ENCODE measurements at regions not wholly inside any gene's neighbourhood (a gene's known extent, or its start where the extent isn't known, plus 50 kb on each side); places are given as distances from the start of the nearest gene placed in this dataset.
A peak's percentile ranks its signal among the peaks of the same experiment; 100 is the strongest.

- no peak for DNase-seq (ENCODE audit: low read depth in 4 of 4, low spot score in 2 of 4)
Observed at GRCh38 chr22:47943729-47944700, 1181.6 kb downstream of the TBC1D22A start.

- no peak for DNase-seq (ENCODE audit: low read depth in 4 of 4, low spot score in 2 of 4)
Observed at GRCh38 chr22:47940211-47940610, 1177.8 kb downstream of the TBC1D22A start.

DNA sequence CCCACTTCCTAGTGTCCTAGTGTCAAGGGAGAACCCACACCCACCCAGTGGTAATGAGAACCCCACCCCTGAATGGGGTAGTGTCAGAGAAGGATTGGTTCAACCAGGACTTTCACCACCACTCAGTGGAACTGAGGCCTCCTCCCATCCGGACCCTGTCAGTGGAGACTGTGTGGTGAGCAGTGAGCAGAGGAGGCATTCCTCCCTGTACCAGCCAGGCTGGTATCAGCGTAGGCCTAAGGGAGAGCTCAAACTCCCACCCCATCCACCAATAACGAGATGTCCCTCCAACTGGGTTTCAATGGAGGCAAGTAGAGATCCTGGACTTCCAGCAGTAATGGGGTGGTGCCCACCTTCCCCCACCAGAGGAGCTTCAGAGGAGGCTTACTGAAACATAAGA is 1171.4 kb downstream of the TBC1D22A start:
- DNase-seq (ENCODE audit: low read depth in 4 of 4, low spot score in 2 of 4), result no peak

DNA sequence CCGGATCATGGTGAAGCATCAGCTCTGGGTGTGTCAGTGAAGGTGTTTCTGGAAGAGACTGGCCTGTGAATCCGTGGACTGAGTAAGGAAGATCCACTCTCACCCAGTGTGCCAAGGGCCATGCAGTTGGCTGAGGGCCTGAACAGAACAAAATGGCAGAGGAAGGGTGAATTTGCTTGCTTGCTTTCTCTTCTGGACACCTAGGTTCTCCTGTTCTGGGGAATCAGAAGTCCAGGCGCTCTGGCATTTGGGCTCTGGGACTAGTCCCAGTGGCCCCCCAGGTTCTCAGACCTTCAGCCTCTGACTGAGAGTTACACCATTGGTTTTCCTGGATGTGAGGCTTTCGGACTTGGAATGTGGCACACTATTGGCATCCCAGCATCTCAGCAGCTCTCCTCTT is 1170.8 kb downstream of the TBC1D22A start:
- no peak for DNase-seq (ENCODE audit: low read depth in 4 of 4, low spot score in 2 of 4)

DNA sequence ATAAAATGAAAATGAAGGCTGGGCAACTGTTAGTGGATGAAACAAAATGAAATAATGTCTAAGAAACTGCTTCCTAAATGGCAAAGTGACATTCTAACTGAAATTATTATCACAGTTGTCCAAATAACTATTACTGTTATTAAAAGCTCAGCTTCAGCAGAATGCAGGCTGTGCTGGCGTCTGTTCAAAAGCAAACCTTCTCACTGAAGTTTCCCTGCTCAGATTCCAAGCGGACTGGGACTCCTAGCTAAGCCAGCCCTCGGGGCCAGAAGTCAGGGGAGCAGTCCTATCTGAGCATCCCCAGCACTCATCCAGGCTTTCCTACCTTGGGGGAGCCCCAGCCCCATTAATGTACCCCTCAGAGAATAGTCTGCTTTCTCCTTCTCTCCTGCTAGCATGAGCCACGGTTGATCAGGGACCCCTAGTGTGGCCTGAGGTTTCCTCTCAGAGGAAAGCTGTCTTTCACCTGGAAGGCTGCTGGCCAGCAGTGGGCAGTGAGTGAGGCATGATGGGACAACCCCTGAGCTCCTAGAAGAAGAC is 1167.3 kb downstream of the TBC1D22A start:
- no peak for DNase-seq (ENCODE audit: low read depth in 4 of 4, low spot score in 2 of 4)

DNA sequence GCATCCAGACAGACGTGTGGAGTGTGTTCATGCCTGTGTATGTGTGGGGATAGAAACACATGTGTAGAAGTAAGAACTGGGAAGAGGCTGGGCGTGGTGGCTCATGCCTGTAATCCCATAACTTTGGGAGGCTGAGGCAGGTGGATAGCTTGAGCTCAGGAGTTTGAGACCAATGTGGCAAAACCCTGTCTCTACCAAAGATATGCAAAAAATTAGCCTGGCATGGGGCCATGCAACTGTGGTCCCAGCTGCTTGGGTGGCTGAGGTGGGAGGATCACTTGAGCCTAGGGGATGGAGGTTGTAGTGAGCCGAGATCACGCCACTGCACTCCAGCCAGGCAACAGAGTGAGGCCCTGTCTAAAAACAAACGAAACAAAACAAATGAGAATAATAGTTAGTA is 1166.6 kb downstream of the TBC1D22A start:
- no peak for DNase-seq (ENCODE audit: low read depth in 4 of 4, low spot score in 2 of 4)

DNA sequence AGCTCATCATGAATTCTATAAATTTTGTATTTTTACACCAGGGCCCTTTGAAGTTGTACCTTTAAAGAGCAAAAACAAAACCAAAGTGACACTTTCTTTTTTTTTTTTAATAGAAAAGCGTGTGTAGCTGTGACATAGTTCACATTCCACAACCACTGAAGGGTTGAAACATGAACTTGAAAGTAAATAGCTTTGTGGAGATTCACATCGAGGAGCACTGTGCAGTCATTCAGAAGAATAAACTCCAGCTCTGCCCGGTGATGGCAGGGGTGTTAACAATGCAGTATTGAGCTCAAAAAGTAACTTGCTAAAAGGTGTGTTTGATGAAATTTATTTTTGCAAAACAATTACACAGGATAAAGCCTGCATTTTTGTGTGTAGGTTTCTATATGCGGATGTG is 1166.2 kb downstream of the TBC1D22A start:
- peak in 1 of 4 donors; percentile 45 for DNase-seq (ENCODE audit: low read depth in 4 of 4, low spot score in 2 of 4)

GRCh38 chr22:47927648-47928210 is 1165.3 kb downstream of the TBC1D22A start:
- DNase-seq (ENCODE audit: low read depth in 4 of 4, low spot score in 2 of 4), result no peak

DNA sequence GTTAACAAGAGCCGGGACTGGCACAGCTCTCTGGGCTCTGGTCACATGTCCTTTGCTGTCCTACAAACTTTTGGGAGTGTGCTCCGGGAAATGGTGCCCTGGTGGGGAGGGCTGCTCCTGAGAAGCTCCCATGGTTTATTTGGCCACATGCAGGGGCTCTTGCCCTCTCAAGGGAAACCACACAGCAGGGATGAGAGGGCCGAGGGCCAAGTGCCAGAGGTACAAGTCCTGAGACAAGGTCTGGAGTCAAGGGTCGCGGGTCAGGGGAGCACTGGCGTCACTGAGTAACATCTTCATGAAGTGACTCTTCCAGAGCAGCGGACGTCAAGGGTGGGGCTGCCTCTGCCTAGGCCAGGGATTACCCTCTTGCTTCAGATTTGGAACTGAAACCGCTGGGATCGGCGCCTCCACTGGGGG is 1160.6 kb downstream of the TBC1D22A start:
- DNase-seq (ENCODE audit: low read depth in 4 of 4, low spot score in 2 of 4), result no peak

DNA sequence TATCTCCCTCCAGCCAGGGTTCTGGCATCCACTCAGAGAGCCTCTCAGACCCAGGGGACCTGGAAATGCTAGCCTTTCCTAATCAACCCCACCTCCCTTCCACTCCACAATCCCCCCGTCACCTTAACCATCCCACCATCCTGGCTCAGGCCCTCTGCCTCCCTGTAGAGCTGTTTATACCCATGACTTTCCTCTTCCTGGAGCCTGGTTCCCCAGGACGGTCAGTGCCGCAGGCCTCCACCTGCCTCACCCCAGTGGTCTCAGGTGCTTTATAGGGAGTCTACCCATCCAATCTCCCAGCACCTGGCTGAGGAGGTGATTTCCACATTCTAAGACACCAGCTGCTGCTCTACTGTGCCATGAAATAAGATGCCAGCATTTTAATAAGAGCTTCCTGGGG is 1159.5 kb downstream of the TBC1D22A start:
- no peak for DNase-seq (ENCODE audit: low read depth in 4 of 4, low spot score in 2 of 4)

GRCh38 chr22:47920380-47920959 is 1158.0 kb downstream of the TBC1D22A start:
- DNase-seq (ENCODE audit: low read depth in 4 of 4, low spot score in 2 of 4), result no peak

- no peak for DNase-seq (ENCODE audit: low read depth in 4 of 4, low spot score in 2 of 4)
Observed at GRCh38 chr22:47919893-47920292, 1157.4 kb downstream of the TBC1D22A start.

DNA sequence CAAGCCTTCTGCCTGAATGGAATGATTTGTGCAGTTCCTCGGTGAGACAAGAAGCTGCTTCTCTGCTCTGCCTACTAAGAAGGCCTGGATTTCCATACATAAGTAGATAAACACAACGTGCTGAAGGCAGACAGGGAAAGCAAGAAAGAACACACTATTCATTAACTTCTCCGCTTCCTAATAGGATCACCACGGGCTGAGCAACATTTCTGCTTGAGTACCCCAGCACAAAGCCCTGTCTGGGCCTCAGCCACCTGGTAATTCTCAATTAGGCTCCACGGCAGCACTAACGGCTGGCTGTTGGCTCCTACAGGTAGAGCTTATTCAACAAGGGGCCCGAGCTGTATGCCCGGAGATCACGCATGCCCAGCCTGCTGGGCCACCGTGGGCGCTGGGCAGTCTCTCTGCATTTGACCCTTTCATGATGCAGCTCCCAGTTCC is 1156.6 kb downstream of the TBC1D22A start:
- DNase-seq (ENCODE audit: low read depth in 4 of 4, low spot score in 2 of 4), result peak in 2 of 4 donors; percentile 40 to 41

GRCh38 chr22:47918276-47918921 is 1155.9 kb downstream of the TBC1D22A start:
- DNase-seq (ENCODE audit: low read depth in 4 of 4, low spot score in 2 of 4), result no peak

- no peak for DNase-seq (ENCODE audit: low read depth in 4 of 4, low spot score in 2 of 4)
Observed at GRCh38 chr22:47914481-47915097, 1152.1 kb downstream of the TBC1D22A start.

GRCh38 chr22:47902646-47903180 is 1140.3 kb downstream of the TBC1D22A start:
- DNase-seq (ENCODE audit: low read depth in 4 of 4, low spot score in 2 of 4), result no peak

DNA sequence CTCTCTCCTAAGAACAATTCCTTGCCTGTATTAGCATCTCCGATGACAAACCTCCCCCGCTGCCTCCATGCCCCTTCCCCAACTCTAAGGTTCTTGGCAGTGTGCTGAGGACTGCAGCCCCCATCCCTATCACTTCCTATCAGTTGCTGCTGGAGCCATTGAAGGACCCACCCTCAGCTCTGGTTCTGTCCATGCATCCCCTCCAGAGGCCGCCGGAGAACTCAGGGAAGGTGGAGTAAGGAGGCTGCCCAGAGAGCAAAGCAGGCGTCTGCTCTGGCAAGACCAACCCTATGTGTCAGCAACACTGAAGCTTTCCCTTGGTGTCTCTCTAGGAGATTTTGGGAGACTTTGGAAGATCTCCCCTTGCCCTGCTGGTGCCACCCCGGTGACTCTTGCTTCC is 1139.5 kb downstream of the TBC1D22A start:
- no peak for DNase-seq (ENCODE audit: low read depth in 4 of 4, low spot score in 2 of 4)

DNA sequence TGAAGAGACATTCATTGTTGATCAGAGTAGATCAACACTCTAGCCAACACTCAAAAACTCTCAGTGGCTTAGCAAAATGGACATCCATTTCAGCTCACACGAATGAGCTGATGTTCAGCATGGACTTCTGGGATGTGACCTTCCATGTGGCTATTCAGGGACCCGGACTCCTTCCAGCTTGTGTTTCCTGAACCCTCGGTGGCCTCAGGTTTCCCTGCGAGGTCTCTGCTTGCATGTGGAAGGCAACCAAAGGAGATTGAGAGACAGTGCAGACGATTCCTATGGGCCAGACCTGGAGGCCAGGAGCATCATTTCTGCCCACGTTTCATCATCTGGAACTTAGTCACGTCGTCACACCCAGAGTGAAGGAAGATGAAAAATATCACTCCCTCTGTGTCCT is 1137.4 kb downstream of the TBC1D22A start:
- no peak for DNase-seq (ENCODE audit: low read depth in 4 of 4, low spot score in 2 of 4)

DNA sequence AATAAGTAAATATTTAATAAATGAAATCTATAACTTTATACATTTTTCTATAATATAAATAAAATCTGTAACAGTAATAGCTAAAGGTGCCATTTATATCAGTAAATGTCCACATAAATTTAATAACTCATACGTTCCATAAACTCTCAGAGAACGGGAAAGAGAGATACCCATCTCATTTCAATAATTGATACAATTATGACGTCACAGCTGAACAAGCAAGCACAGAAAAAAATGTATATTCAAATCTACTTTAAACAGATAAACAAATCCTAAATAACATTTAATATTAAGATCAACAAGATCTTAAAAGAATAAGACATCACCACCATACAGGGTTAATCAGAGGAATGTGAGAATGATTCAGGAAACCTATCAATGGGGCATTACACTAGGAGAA is 1136.5 kb downstream of the TBC1D22A start:
- no peak for DNase-seq (ENCODE audit: low read depth in 4 of 4, low spot score in 2 of 4)

- DNase-seq (ENCODE audit: low read depth in 4 of 4, low spot score in 2 of 4), result no peak
Observed at GRCh38 chr22:47891609-47892008, 1129.2 kb downstream of the TBC1D22A start.

All from left renal cortex interstitium (tissue), 4 donors.